ENCODE measurements at regions not wholly inside any gene's neighbourhood (a gene's known extent, or its start where the extent isn't known, plus 50 kb on each side); places are given as distances from the start of the nearest gene placed in this dataset.

- TF ChIP-seq CTCF (IDR thresholded peaks at IDR 0.05), result no peak
- no peak for TF ChIP-seq POLR2AphosphoS5 (IDR thresholded peaks at IDR 0.05)
- TF ChIP-seq EP300 (IDR thresholded peaks at IDR 0.05; ENCODE audit: low read depth), result no peak
Measured at GRCh38 chrX:96591421-96591820, 93.2 kb upstream of the DIAPH2 start.

Data from transverse colon (tissue), 4 donors.